Endothelial cell of umbilical vein (primary cell): ENCODE measurements at regions not wholly inside any gene's neighbourhood (a gene's known extent, or its start where the extent isn't known, plus 50 kb on each side); places are given as distances from the start of the nearest gene placed in this dataset.

Experiments
- BruUV-seq: library from RNA; stranded (reverse); fragments of 400-500 nt; replicated peaks from 2 replicates; lab custom pipeline; 2021; lab: Mats Ljungman, UMichigan
- CTCF ChIA-PET: fragments of 300-600, 350-600 bp; sonication (Branson Sonifier 250); formaldehyde crosslinking; loops from one replicate; lab custom pipeline; 2021; ENCODE audit warnings: antibody characterized with exemption, inconsistent platforms; lab: Charles Lee
- POLR2A ChIA-PET: fragments of 300-600, 350-600 bp; sonication (Branson Sonifier 250); formaldehyde crosslinking; loops from one replicate; lab custom pipeline; 2021; ENCODE audit warnings: antibody characterized with exemption, inconsistent platforms; lab: Charles Lee
- DNase-seq: peaks from one replicate; pipeline ENCODE4 v3.0.0-alpha.2; 2011; ENCODE audit warnings: low read depth, low spot score
- FAIRE-seq: peaks from 2 replicates; lab custom pipeline; 2011; peaks lifted over from hg19 to GRCh38; lab: Jason Lieb, UNC
- H2AFZ ChIP-seq: 2 replicates; pipeline ENCODE4 v1.6.0; 2012; ENCODE audit warnings: low read depth, low read length, control low read depth, inconsistent platforms
- H3K27ac ChIP-seq: 2 replicates; pipeline ENCODE4 v1.5.1; 2011; ENCODE audit warnings: low read depth, mild to moderate bottlenecking, control low read depth, low read length, moderate library complexity; ENCODE audit not compliant: insufficient read depth
- H3K27me3 ChIP-seq, 2 experiments: 2 replicates each; pipeline versions ENCODE4 v1.6.0 to v1.6.1; 2011; ENCODE audit warnings: low read length in 2 of 2, mixed read lengths in 1 of 2; ENCODE audit not compliant: control insufficient read depth in 2 of 2, insufficient read depth in 2 of 2
- H3K36me3 ChIP-seq, 2 experiments: 2 replicates in 1 of 2; 3 replicates in 1 of 2; pipeline ENCODE4 v1.5.1; 2011; ENCODE audit warnings: low read length in 2 of 2, mild to moderate bottlenecking in 1 of 2, moderate library complexity in 1 of 2; ENCODE audit not compliant: control insufficient read depth in 2 of 2, insufficient read depth in 2 of 2; ENCODE audit errors: extremely low read depth in 1 of 2
- H3K4me1 ChIP-seq: 3 replicates; pipeline ENCODE4 v1.5.1; 2011; ENCODE audit warnings: mild to moderate bottlenecking, low read length; ENCODE audit not compliant: control insufficient read depth, insufficient read depth; ENCODE audit errors: extremely low read depth
- H3K4me2 ChIP-seq: 2 replicates; pipeline ENCODE4 v1.6.1; 2011; ENCODE audit warnings: low read length, control low read depth, mixed read lengths; ENCODE audit not compliant: insufficient read depth
- H3K4me3 ChIP-seq, 3 experiments: fragments of 200-600 bp in 1 of 3; sonication (generic), shearing (Covaris generic) in 1 of 3; replicated peaks in 1 of 3; 2 replicates each; pipeline ENCODE4 v1.5.1; 2011 to 2016; ENCODE audit warnings: control low read depth in 3 of 3, low read length in 3 of 3, mild to moderate bottlenecking in 2 of 3, inconsistent platforms in 1 of 3, low read depth in 1 of 3, moderate library complexity in 1 of 3; ENCODE audit not compliant: insufficient read depth in 1 of 3
- H3K79me2 ChIP-seq: 2 replicates; pipeline ENCODE4 v1.6.0; 2012; ENCODE audit warnings: low read length, inconsistent platforms; ENCODE audit not compliant: control insufficient read depth, insufficient read depth
- H3K9ac ChIP-seq: replicated peaks from 2 replicates; pipeline ENCODE3; 2011; ENCODE audit warnings: low read length, control low read depth; ENCODE audit not compliant: insufficient read depth; ENCODE audit errors: extremely low read depth
- H3K9me1 ChIP-seq: replicated peaks from 3 replicates; pipeline ENCODE4 v1.6.0; 2011; ENCODE audit warnings: mild to moderate bottlenecking, low read length; ENCODE audit not compliant: control insufficient read depth, insufficient read depth; ENCODE audit errors: extremely low read depth
- H3K9me3 ChIP-seq: replicated peaks from 2 replicates; pipeline ENCODE4 v1.5.1; 2012; ENCODE audit warnings: low read length, inconsistent platforms; ENCODE audit not compliant: control insufficient read depth, insufficient read depth
- H4K20me1 ChIP-seq: replicated peaks from 2 replicates; pipeline ENCODE3; 2011; ENCODE audit warnings: mild to moderate bottlenecking, low read length; ENCODE audit not compliant: control insufficient read depth, insufficient read depth; ENCODE audit errors: extremely low read depth
- CTCF ChIP-seq, 2 donors: IDR thresholded peaks; 1 replicate in 1 of 2; 2 replicates in 1 of 2; pipeline ENCODE4 v1.5.1; 2011; ENCODE audit warnings: low read length in 2 of 2, mild to moderate bottlenecking in 2 of 2, moderate library complexity in 2 of 2, control low read depth in 1 of 2, inconsistent platforms in 1 of 2, low read depth in 1 of 2; ENCODE audit not compliant: insufficient read depth in 1 of 2; ENCODE audit errors: extremely low read depth in 1 of 2
- EZH2 ChIP-seq: IDR thresholded peaks from 2 replicates; pipeline ENCODE4 v1.6.1; 2012; ENCODE audit warnings: borderline replicate concordance, low read depth, mild to moderate bottlenecking, moderate library complexity, low read length, inconsistent platforms; ENCODE audit not compliant: severe bottlenecking
- FOS ChIP-seq: IDR thresholded peaks from 2 replicates; pipeline ENCODE4 v1.6.1; 2011; ENCODE audit warnings: mild to moderate bottlenecking, low read length, moderate library complexity, borderline replicate concordance; ENCODE audit not compliant: insufficient read depth
- GATA2 ChIP-seq: IDR thresholded peaks from 2 replicates; pipeline ENCODE4 v1.7.0; 2011; ENCODE audit warnings: low read depth, mild to moderate bottlenecking, moderate library complexity, mixed read lengths, low read length; ENCODE audit not compliant: insufficient read length, insufficient read depth
- JUN ChIP-seq: IDR thresholded peaks from 2 replicates; pipeline ENCODE4 v1.6.1; 2011; ENCODE audit warnings: borderline replicate concordance, low read depth; ENCODE audit not compliant: insufficient read length, insufficient read depth
- MAX ChIP-seq: IDR thresholded peaks from 2 replicates; pipeline ENCODE4 v1.6.1; 2011; ENCODE audit not compliant: insufficient read depth, insufficient read length
- MYC ChIP-seq: IDR thresholded peaks from one replicate; pipeline ENCODE4 v1.6.1; 2011; ENCODE audit warnings: mild to moderate bottlenecking, low read depth, low read length
- POLR2A ChIP-seq: IDR thresholded peaks from 2 replicates; pipeline ENCODE4 v1.6.1; 2012; ENCODE audit warnings: low read depth, mild to moderate bottlenecking, control low read depth, low read length
- POLR2AphosphoS5 ChIP-seq: IDR thresholded peaks from 2 replicates; pipeline ENCODE4 v1.6.1; 2012; ENCODE audit warnings: low read depth, mild to moderate bottlenecking, control low read depth, low read length, moderate library complexity; ENCODE audit not compliant: insufficient read depth
- dilution Hi-C: fragments of 300-500 bp; cut with MboI; formaldehyde crosslinking; loops from one replicate; pipeline ENCODE4 v1.15.0; 2019; ENCODE audit warnings: low sequenced_read_pairs; ENCODE audit not compliant: extremely low pct_ligation_motif_present
- intact Hi-C: fragments of 100-400 bp; cut with micrococcal nuclease; formaldehyde crosslinking; loops from one replicate; pipeline ENCODE4 v1.10.0; 2022

- H2AFZ ChIP-seq = no peak overlapping the region
- H3K9me3 ChIP-seq = peaks cover 3% of the 10 kb centered on the region
- dilution Hi-C loops = no loop called here
- no peaks in the 10 kb centered on the region for H4K20me1 ChIP-seq
- no peaks in the 10 kb centered on the region for H3K36me3 ChIP-seq
- FAIRE-seq (no peak), DNase-seq (no peak)
- no peaks in the 10 kb centered on the region for H3K4me1 ChIP-seq
- ChIA-PET CTCF (no interaction called here), POLR2A (no interaction called here)
- no TSS peak for BruUV-seq
- intact Hi-C loops = no loop called here
- no peak overlapping the region for H3K9ac ChIP-seq
- H3K27me3 ChIP-seq = no peaks in the 10 kb centered on the region
- TF ChIP-seq EZH2 (no peak), FOS (no peak), MYC (no peak), JUN (no peak), MAX (no peak), POLR2A (no peak), GATA2 (no peak), POLR2AphosphoS5 (no peak), CTCF (IDR thresholded peaks at IDR 0.05; ENCODE audit: extremely low read depth in 1 of 2, insufficient read depth in 1 of 2, low read depth in 1 of 2, low read length in 2 of 2) (no peak)
- H3K4me3 ChIP-seq = no peak overlapping the region
- H3K79me2 ChIP-seq = no peaks in the 10 kb centered on the region
- H3K27ac ChIP-seq = no peak overlapping the region
- H3K9me1 ChIP-seq = no peaks in the 10 kb centered on the region
- H3K4me2 ChIP-seq = no peak overlapping the region
These were observed 437.7 kb downstream of the HS3ST3B1 start for GRCh38 chr17:14738652-14738988.
